GM19240 (cell line): ENCODE measurements at regions not wholly inside any gene's neighbourhood (a gene's known extent, or its start where the extent isn't known, plus 50 kb on each side); places are given as distances from the start of the nearest gene placed in this dataset.

Experiments
- DNase-seq: peaks from one replicate; pipeline ENCODE4 v3.0.0; 2011; ENCODE audit warnings: low spot score; ENCODE audit not compliant: insufficient read length

DNA sequence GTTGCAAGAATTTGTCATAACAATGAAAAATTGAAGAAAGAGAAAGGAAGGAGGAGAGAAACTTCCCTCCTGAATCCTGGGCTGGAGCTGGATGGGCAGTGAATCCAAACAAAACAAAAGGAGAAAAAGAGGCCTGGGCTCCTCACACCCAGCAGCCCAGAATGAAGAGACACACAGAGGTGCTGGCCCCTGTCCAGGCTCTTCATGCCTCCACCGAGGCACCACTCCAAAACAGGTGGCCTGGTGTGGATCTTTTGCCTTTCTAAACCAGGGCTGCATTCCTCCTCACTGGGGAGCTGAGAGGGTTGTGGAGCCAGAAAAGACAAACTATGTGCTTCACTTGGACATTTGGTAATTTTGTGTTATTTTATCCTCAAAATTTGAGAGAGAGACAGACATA is 76.0 kb downstream of the FAM124B start:
- no peak for DNase-seq

DNA sequence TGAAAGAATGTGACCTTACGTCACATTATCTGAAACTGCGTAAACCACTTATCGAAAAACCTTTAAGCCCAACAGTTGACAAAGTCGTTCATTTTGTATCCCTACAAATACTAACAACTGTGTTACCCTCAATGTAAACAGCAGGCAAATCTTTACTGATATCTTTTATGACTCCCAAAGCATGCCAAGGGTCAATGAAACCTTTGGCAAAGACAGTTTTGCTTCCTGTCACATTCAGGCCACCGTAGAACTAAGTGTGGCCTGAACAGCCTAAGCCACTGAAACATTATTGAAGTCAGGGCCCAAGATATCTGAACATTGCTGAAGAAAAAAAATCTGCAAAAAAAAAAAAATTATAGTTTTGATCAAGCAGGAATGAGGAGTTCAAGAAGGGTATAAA is 77.3 kb downstream of the FAM124B start:
- DNase-seq: no peak

DNA sequence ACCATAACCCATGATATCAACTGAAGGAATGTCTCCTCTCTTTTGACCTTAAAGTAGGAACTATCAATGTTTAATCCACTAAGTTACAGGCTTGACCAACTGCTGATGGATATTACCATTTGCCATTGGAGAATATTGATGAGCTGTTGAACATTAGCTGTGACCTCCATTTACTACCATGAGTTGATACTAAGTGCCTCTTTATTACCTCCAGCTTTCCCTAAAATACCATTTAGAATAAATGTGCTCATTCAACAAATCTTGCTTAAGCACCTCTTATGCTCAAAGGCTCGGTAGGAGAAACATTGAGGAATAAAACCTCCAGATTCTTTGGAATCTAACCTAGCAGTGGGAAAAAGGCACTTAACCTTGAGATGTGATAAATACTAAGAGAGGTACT is 81.2 kb downstream of the FAM124B start:
- no peak for DNase-seq

DNA sequence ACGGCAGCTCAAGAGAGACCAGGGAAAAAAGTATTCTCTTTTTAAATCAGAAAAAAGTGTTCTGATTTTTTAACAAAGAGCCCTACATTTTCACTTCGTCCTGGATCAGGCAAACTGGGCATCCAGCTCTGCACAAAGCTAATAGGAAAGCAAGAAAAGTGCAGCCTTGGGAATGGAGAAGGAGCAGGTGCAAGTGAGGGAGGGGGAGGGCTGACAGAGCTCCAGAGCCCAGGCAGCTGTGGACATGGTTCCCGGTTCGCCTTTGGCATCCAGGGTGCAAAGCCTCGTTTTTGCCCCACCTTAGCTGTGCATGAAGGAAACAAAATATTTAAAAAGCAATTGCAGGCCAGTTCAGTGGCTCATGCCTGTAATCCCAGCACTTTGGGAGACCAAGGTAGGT is 82.2 kb downstream of the FAM124B start:
- DNase-seq: no peak

DNA sequence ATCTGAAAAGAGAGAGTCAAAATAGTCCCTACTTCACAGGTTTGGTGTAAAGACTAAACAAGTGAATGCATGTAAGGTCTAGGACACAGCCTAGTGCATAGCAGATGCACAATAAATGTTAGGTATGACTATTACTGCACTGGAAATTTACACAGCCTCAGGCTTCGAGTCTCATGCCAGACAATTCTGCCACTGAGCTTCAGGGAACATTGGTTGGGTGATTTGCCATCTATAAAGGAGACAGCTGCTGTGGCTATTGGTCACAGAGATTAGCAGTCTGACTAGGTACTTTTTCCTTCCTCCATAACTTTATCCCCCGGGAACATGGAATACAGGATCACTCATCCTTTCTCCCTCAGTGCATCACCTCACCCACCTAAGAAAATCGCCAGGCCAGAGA is 89.2 kb downstream of the FAM124B start:
- no peak for DNase-seq

DNA sequence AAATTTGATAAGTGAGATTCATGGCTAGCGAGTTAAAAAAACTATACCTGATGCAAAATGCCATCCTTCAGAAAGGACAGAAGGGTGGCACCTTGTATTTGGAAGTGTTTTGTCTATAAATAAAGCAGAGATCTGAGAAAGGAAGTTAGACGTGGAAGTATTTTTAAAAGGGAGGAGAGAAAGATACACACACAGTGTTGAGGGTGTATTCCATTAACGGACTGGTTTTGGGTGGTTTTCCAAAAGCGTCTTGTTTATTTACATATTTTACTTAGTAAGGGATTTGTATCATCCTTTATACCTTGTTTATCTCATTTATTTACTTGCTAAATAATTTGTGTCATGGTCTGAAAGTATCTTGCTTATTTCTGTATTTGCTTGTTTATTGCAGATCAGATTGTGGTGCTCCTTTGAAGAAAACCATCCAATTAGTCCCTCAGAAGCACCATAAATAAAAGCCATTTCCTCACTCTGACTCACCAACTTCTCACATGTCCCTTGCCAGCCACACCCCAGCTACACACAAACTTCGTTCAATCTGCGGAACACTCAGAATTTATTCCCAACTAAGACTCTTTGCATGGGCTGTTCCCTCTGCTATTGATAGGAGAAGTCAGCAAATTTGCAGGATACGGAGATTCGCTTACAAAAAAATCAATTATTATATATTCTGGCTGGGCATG is 90.8 kb downstream of the FAM124B start:
- DNase-seq: no peak

DNA sequence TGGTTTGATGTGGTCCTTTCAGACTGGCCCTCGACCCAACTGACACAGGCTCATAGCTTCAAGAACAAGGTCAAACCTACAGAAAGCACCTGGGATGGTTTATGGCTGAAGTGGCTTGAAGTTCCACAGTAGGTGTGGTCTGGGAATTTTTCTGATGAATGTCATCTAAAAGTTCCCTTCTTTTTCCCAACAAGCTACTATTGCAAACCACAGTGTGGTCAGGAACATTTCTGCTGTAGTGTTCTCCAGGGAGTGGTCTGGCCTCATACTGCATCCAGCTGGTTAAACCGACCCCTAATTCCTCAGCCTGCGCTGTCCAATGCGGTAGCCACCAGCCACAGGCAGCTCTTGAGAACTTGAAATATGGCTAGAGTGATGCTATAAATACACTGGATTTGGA is 92.7 kb downstream of the FAM124B start:
- no peak for DNase-seq

DNA sequence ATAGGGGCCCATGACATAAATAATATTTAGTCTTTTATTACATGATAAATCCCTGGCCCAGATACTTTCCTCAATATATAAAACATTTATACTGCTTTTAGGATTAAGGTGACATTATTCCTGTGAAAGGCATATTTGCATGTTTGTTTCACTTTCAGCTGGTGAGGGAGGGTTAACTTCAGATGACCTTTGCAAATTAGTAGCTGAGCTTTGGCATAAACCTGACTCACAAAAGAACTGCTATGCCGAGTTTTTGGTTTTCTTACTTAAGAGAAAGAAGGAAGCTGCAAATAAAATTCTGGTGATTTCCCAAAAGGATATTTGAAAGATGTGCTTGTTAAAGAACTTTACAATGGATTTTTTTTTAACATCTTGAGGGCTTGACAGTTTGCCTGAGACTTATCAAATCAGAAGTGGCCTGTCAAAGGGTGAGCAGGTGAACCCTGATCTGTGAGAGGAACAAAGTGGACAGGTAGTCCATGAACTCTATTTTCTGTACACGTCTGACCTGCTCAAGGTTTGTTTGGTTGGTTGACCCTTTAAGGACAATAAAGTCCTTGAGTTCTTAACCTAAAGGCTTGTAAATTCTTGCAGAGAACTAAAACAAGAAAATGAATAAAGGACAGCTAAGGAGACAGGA is 93.5 kb downstream of the FAM124B start:
- DNase-seq: peak; percentile 10

DNA sequence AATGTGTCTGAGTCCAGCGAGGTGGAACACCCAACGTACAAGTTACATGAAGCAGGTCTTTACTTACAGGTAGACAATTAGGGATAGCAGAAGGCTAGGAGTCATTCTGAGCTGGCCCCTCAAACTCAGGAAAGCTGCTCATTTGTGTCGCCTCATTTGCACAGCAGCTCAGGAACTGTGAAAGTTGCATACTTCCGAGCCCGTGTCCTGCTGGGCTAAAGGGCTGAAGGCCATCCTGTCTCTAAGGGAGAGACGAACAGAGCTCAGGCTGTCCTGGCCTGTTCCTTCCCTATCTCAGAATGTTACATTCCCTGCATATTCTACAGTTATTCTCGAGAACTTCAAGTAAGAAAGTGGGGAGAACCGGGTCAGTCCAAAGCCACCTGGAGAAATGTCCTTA is 99.0 kb downstream of the FAM124B start:
- no peak for DNase-seq

DNA sequence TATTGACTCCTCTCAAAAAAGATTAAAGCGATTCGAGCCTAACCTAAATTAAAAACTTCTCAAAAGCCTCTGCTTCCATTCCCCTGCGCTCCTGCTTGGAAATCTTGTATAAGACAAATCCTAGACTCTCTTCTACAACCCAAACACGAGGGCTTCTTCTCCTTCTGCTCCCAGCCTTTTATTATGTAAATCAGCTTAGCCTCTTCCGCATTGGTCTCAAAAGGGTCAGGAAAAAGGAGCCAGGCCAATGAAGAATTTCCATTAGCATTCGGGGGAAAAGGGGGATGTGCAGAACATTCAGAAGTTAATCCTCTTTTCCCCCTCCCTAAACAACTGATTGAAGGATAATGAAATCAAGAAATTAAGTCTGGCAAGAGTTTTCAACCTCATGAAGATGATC is 107.9 kb downstream of the FAM124B start:
- no peak for DNase-seq

DNA sequence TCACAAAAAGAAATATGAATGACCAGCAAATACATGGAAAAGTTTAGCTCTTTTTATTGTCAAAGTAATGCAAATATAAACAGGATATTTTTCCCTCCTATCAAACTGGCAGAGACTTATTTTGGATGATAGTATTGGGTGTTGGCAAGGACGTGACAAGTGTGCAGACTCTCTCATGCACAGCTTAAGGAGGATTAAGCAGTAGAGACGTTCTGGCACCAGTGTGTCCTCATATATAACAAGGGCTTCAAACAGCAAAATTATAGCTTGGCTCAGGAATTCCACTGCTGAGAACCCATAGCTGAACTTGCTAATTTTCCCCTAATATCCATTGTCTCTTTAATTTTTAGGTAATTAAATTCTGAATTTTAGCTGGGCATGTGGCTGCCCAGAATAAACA is 114.4 kb downstream of the FAM124B start:
- DNase-seq: no peak

DNA sequence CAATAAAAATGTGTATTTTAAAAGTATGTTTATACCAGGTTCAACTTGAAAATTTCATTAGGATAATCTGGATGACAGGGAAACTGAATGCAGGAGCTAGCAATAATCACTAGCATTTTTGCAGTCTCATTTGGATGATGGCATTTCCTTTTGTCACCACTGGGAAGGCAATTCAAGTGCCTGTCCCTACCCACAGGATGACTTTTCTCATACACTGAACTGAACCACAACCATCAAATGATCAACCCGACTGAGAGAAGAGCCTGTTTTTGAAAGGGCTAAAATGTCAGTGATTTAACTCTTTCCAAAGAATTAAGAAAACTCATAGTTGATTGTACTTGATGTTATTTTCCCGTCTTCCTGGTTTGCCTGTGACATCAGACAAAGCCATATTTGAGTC is 115.0 kb downstream of the FAM124B start:
- no peak for DNase-seq

DNA sequence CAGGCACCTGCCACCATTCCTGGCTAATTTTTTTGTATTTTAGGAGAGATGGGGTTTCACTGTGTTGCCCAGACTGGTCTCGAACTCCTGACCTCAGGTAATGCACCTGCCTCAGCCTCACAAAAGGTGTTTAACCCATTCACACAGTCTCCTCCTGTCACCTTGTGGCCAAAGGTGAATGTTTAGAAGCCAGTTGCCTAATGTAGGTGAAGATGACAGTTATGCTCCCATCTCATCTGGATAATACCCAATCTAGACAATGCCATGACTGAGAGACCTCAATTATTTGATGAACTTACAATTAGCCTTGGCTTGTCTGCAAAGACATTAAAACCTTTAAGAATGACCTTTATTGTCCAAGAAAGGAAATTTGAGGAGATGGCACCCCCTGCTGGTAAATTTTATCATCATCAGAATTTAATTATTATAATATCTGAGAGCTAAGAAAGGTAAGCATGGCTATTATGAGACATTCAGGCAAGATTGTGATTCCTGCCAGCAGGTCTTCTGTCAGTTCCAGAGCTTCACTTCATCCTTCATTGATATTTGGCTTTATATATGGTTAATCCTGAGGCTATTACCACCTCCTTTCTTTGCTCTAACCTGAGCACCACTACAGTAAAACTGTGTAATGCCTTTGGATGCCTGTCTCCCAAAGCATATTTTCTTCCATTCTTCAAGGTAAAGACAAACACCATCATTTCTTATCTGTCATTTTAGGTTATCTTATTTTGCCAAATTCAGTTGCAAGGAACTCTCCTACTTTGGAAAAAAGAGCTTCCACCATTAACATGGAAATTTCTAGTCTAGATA is 117.6 kb downstream of the FAM124B start:
- no peak for DNase-seq

DNA sequence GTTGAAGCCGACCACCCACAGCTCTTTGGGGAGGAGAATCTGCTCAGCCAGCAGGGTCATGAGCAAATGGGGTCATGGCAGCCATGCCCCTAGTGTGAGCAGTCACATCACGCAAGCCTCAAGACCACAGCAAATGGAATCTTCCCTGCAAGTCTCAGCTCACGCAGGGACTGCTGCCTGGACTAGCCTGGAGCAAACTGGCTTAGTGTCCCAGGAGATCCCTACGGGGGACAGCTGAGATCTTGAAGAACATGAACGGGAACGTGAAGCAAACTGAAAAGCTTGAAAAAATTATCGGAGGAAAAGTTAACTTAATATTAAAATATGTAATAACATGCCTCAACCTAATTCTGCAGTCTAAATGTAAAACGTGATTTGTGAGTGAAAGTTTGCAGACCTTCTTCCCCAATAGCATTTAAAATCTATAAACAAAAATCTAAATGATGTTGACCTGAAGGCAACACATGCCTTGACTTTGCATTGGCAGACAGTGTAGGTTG is 118.4 kb downstream of the FAM124B start:
- DNase-seq: no peak

DNA sequence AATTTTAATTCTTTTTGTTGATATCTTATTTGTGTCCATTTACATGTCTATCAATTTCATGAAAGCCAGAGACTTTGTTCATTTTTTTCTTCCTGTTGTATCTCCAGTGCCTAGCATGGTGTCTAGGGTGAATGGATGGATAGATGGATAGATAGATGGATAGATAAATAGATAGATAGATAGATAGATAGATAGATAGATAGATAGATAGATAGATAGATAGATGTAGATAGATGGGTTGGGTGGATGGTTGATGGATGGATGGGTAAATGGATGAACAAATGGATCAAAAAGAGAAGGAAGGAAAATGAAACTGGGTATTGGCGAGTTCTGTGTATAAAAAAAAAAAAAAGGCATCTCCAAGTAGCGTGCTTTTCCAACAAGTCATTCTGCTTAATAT is 120.5 kb downstream of the FAM124B start:
- no peak for DNase-seq

DNA sequence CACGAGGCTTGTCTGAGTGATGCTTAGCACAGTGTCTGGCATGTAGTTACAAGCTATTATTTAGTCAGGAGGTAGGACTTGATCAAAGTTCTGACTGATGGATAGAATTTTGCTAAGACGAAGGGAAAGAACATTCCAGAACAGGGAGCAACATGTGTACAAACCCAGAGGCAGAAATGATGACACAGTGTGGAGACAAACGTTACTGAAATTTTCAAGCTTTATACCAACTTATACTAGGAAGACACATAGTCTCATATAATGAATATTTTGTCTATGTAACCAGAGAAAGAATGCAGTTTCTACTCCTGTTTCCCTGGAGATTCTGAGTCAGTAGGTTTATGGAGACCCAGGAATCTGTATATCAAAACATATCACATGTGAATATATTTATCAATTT is 123.4 kb downstream of the FAM124B start:
- DNase-seq: no peak

DNA sequence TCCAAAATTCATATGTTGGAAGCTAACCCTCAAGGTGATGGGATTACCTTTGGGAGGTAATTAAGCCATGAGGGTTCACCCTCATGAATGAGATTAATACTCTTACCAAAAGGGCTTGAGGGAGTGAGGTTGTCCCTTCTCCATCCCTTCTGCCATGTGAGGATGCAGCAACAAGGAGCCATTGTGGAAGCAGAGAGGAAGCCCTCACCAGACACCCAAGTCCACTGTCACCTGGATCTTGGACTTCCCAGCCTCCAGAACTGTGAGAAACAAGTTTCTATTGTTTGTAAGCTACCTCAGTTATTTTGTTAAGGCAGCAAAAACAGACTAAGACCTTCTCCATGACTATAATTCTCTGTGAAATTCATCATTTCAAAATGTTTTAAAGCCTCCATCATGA is 125.7 kb downstream of the FAM124B start:
- no peak for DNase-seq

DNA sequence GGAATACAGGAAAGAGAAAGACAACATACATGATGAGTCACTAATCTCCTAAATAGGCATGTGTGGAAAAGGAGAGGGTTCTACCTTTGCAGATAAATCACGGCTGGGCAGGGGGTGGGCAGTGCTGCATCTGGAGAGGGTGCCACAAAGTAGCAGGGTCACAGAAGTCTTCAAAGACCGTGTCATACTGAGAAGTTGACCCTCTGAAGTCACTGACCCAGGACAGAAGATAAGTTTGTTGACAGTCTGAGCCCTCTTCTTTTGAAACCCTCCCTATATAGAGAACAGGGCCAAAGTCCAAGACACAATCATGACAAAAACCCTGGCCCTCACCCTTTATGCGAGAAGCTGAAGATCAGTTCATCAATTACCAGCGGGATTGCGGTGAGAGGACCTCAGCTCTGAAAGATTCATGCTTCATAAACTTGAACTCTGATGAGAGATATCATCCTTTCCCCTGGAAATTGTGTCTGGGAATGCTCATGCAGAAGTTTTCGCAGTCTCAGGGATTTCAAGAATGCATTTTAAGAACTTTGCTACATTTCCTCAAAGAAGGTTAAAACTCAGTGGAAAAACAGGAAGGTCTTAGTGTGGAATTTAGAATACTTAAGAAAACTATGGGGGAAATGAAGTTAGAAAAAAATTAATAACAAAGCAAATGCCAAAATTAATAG is 129.5 kb downstream of the FAM124B start:
- no peak for DNase-seq

DNA sequence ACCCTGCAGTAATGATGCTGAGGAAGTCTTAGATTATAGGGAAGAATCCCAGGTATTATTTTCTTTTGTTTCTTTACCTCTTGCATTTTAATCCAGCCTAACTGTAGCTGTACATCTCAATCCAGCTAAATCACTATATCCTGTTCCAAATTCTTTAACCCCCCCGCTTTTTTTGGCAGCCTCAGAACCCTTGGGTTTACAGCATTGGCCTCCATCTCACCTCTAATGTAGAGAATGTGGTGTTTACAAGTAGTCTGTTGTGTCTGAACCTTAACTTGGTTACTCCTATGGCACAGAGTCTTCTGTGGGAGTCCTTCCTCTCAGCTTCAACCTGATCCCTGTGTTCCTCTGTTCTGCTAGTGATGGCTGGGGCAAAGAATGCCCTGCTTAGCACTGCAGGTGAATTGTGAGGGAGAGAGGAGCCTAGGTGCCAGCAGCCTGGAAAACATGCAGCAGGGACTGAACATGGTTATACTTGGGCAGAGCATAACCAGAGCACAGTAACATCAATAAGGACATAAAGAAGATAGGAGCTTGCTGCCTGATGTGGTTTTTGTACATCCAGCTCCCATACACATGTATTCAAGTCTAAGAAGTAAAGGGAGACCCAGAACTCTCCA is 130.2 kb downstream of the FAM124B start:
- no peak for DNase-seq

DNA sequence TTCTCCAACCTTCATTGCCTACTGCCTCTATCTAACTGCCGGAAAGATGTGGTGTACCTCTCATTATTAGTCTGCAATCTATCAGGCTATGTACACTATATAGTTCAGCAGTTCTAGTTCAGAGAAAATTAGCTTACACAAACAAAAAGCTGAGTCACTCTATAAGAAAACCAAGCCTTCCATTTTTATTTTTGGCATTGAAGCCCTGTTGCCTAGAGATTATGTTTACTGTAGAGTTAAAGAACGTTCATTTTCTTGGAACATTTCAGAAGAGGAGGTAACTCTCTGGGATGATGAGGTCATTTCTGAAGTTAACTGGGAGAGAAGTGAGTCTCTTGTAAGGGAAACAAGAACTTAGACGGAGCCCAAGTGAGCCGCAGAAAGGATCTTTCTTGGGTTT is 133.5 kb downstream of the FAM124B start:
- DNase-seq: no peak

DNA sequence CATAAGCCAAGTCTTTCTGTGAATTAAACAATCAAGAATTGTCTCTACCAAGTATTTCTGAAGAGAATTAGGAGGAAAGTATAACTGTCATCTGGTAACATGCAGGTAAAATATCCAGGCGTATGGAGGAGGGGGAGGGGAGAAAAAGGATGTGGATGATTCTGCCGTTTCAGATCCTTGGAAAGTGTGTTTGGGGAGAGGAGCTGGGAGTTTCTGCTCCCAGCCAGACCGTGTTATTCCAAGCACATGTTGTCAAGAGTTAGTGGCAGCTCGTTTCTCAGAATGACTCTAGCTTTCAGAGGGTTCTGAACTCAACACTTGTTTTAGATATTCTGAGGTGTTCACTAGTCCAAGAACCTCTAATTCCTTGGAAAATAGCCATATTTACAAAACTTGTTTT is 137.6 kb downstream of the FAM124B start:
- DNase-seq: no peak
